Activated naive CD4-positive, alpha-beta T cell treated with anti-CD3 and anti-CD28 coated beads, Interleukin-2, amount 10 ng/mL, durations not matched to agents 7 days and 5 days (primary cell): ENCODE measurements at regions not wholly inside any gene's neighbourhood (a gene's known extent, or its start where the extent isn't known, plus 50 kb on each side); places are given as distances from the start of the nearest gene placed in this dataset.

Experiments used
- CTCF ChIA-PET: fragments of 350-600 bp; sonication (Branson Sonifier 250); formaldehyde crosslinking; loops from one replicate; lab custom pipeline; 2021; ENCODE audit warnings: antibody characterized with exemption; lab: Charles Lee
- DNase-seq: peaks from one replicate; pipeline ENCODE4 v3.0.0-alpha.2; 2020
- H3K27ac Mint-ChIP-seq: one replicate; pipeline ENCODE4 v1.8.0; 2021; ENCODE audit warnings: mild to moderate bottlenecking, moderate library complexity, mixed read lengths
- H3K27me3 Mint-ChIP-seq: one replicate; pipeline ENCODE4 v1.8.0; 2021; ENCODE audit warnings: mild to moderate bottlenecking, mixed read lengths
- H3K36me3 Mint-ChIP-seq: one replicate; pipeline ENCODE4 v1.8.0; 2021; ENCODE audit warnings: mixed read lengths
- H3K4me1 Mint-ChIP-seq: one replicate; pipeline ENCODE4 v1.8.0; 2021; ENCODE audit warnings: mixed read lengths
- H3K4me3 Mint-ChIP-seq: one replicate; pipeline ENCODE4 v1.8.0; 2021; ENCODE audit warnings: mild to moderate bottlenecking, moderate library complexity, mixed read lengths
- H3K9me3 Mint-ChIP-seq: one replicate; pipeline ENCODE4 v1.8.0; 2021; ENCODE audit warnings: mixed read lengths

- Mint-ChIP-seq H3K36me3 (no peaks in the 10 kb centered on the region), H3K4me1 (no peaks in the 10 kb centered on the region), H3K27ac (no peak overlapping the region), H3K9me3 (no peaks in the 10 kb centered on the region), H3K4me3 (no peak overlapping the region), H3K27me3 (peaks cover 24% of the 10 kb centered on the region)
- CTCF ChIA-PET, result no interaction called here
- no peak for DNase-seq
Measured at GRCh38 chr6:28758046-28758817, 165.6 kb downstream of the TRIM27 start.

- Mint-ChIP-seq H3K4me1 (no peaks in the 10 kb centered on the region), H3K27me3 (peaks cover 28% of the 10 kb centered on the region), H3K9me3 (no peaks in the 10 kb centered on the region), H3K27ac (no peak overlapping the region), H3K36me3 (no peaks in the 10 kb centered on the region), H3K4me3 (no peak overlapping the region)
- CTCF ChIA-PET, result no interaction called here
- DNase-seq, result no peak
Measured at GRCh38 chr6:28758818-28759235, 165.0 kb downstream of the TRIM27 start.

- Mint-ChIP-seq H3K4me3 (no peak overlapping the region), H3K9me3 (peaks cover 3% of the 10 kb centered on the region)
- CTCF ChIA-PET, result no interaction called here
Measured at GRCh38 chr6:28764014-28764723, 159.6 kb downstream of the TRIM27 start.

GRCh38 chr6:28764761-28765282 lies 159.0 kb downstream of the TRIM27 start:
- Mint-ChIP-seq H3K4me3 (no peak overlapping the region), H3K27ac (no peak overlapping the region), H3K27me3 (peaks cover 69% of the 10 kb centered on the region), H3K36me3 (no peaks in the 10 kb centered on the region), H3K4me1 (no peaks in the 10 kb centered on the region), H3K9me3 (peaks cover 3% of the 10 kb centered on the region)
- CTCF ChIA-PET, result no interaction called here
- DNase-seq, result no peak

More at GRCh38 chr6:28764014-28764723, 159.6 kb downstream of the TRIM27 start:
- H3K27ac Mint-ChIP-seq, result no peak overlapping the region
- no peak for DNase-seq
- H3K4me1 Mint-ChIP-seq, result no peaks in the 10 kb centered on the region
- H3K27me3 Mint-ChIP-seq, result peaks cover 62% of the 10 kb centered on the region
- no peaks in the 10 kb centered on the region for H3K36me3 Mint-ChIP-seq

- DNase-seq, result no peak
- Mint-ChIP-seq H3K27ac (no peak overlapping the region), H3K9me3 (peaks cover 3% of the 10 kb centered on the region), H3K4me3 (no peak overlapping the region), H3K36me3 (no peaks in the 10 kb centered on the region), H3K27me3 (peaks cover 80% of the 10 kb centered on the region), H3K4me1 (no peaks in the 10 kb centered on the region)
- CTCF ChIA-PET, result no interaction called here
Measured at GRCh38 chr6:28765978-28766351, 157.8 kb downstream of the TRIM27 start.

- peaks cover 85% of the 10 kb centered on the region for H3K27me3 Mint-ChIP-seq
- CTCF ChIA-PET, result interaction anchor here (0.9 kb wide), 1 partner anchor 25 kb away, joined by 3 read pairs; no protein-coding TSS in a partner anchor
Measured at GRCh38 chr6:28766426-28766825, 157.4 kb downstream of the TRIM27 start.

GRCh38 chr6:28767133-28767532 lies 156.7 kb downstream of the TRIM27 start:
- Mint-ChIP-seq H3K36me3 (no peaks in the 10 kb centered on the region), H3K27me3 (peaks cover 92% of the 10 kb centered on the region), H3K4me3 (no peak overlapping the region), H3K27ac (no peak overlapping the region), H3K9me3 (peaks cover 3% of the 10 kb centered on the region), H3K4me1 (no peaks in the 10 kb centered on the region)
- CTCF ChIA-PET, result interaction anchor here (0.9 kb wide), 1 partner anchor 26 kb away, joined by 3 read pairs; no protein-coding TSS in a partner anchor
- no peak for DNase-seq

More at GRCh38 chr6:28766426-28766825, 157.4 kb downstream of the TRIM27 start:
- Mint-ChIP-seq H3K27ac (no peak overlapping the region), H3K4me1 (no peaks in the 10 kb centered on the region), H3K4me3 (no peak overlapping the region), H3K9me3 (peaks cover 3% of the 10 kb centered on the region), H3K36me3 (no peaks in the 10 kb centered on the region)
- DNase-seq, result no peak

- peaks cover 3% of the 10 kb centered on the region for H3K9me3 Mint-ChIP-seq
- CTCF ChIA-PET, result interaction anchor here (0.7 kb wide), 1 partner anchor 914 kb away, joined by 3 read pairs; no protein-coding TSS in a partner anchor
- no peak overlapping the region for H3K27ac Mint-ChIP-seq
- no peaks in the 10 kb centered on the region for H3K36me3 Mint-ChIP-seq
- no peak for DNase-seq
- H3K4me1 Mint-ChIP-seq, result no peaks in the 10 kb centered on the region
- peaks cover 93% of the 10 kb centered on the region for H3K27me3 Mint-ChIP-seq
- no peak overlapping the region for H3K4me3 Mint-ChIP-seq
Measured at GRCh38 chr6:28767691-28768090, 156.1 kb downstream of the TRIM27 start.

GRCh38 chr6:28768187-28768913 lies 155.4 kb downstream of the TRIM27 start:
- Mint-ChIP-seq H3K27ac (no peak overlapping the region), H3K4me3 (no peak overlapping the region), H3K36me3 (no peaks in the 10 kb centered on the region), H3K9me3 (peaks cover 3% of the 10 kb centered on the region), H3K4me1 (no peaks in the 10 kb centered on the region), H3K27me3 (peaks cover 99% of the 10 kb centered on the region)
- CTCF ChIA-PET, result interaction anchor here (0.7 kb wide), 1 partner anchor 915 kb away, joined by 3 read pairs; no protein-coding TSS in a partner anchor
- DNase-seq, result no peak

- Mint-ChIP-seq H3K4me1 (peaks cover 2% of the 10 kb centered on the region), H3K4me3 (no peak overlapping the region), H3K36me3 (peaks cover 9% of the 10 kb centered on the region), H3K27me3 (peaks cover 100% of the 10 kb centered on the region), H3K9me3 (peaks cover 7% of the 10 kb centered on the region), H3K27ac (peak overlapping the region; percentile 56)
- CTCF ChIA-PET, result interaction anchor here (1.4 kb wide), 1 partner anchor 247 kb away, joined by 3 read pairs; no protein-coding TSS in a partner anchor
- DNase-seq, result no peak
Measured at GRCh38 chr6:28769626-28770402, 154.0 kb downstream of the TRIM27 start.

- H3K9me3 Mint-ChIP-seq, result peaks cover 6% of the 10 kb centered on the region
- H3K27ac Mint-ChIP-seq, result no peak overlapping the region
- CTCF ChIA-PET, result no interaction called here
- peaks cover 2% of the 10 kb centered on the region for H3K4me1 Mint-ChIP-seq
- peaks cover 100% of the 10 kb centered on the region for H3K27me3 Mint-ChIP-seq
- H3K4me3 Mint-ChIP-seq, result no peak overlapping the region
- DNase-seq, result no peak
- peaks cover 12% of the 10 kb centered on the region for H3K36me3 Mint-ChIP-seq
Measured at GRCh38 chr6:28770732-28771131, 153.1 kb downstream of the TRIM27 start.

- no peak for DNase-seq
- peak overlapping the region; percentile 31 for H3K27ac Mint-ChIP-seq
- peaks cover 2% of the 10 kb centered on the region for H3K4me1 Mint-ChIP-seq
- H3K4me3 Mint-ChIP-seq, result no peak overlapping the region
- CTCF ChIA-PET, result no interaction called here
- H3K9me3 Mint-ChIP-seq, result peaks cover 6% of the 10 kb centered on the region
- H3K27me3 Mint-ChIP-seq, result peaks cover 100% of the 10 kb centered on the region
- peaks cover 15% of the 10 kb centered on the region for H3K36me3 Mint-ChIP-seq
Measured at GRCh38 chr6:28771401-28772267, 152.2 kb downstream of the TRIM27 start.
